Smooth muscle cell (in vitro differentiated cells): ENCODE measurements at regions not wholly inside any gene's neighbourhood (a gene's known extent, or its start where the extent isn't known, plus 50 kb on each side); places are given as distances from the start of the nearest gene placed in this dataset.

ENCODE experiments used
- DNase-seq: peaks from one replicate; lab custom pipeline; 2025; ENCODE audit not compliant: unreplicated experiment; lab: John Stamatoyannopoulos, UW
- H2AFZ ChIP-seq: fragments of 200-600 bp; sonication (generic); 2 replicates; pipeline ENCODE4 v1.6.0; 2016; ENCODE audit warnings: antibody characterized with exemption, low read depth, mild to moderate bottlenecking
- H3F3A ChIP-seq: fragments of 200-600 bp; sonication (generic); 2 replicates; pipeline ENCODE4 v1.6.0; 2017; ENCODE audit warnings: antibody characterized with exemption, low read depth
- H3K27ac ChIP-seq: fragments of 200-600 bp; sonication (generic); 2 replicates; pipeline ENCODE4 v1.5.1; 2016; ENCODE audit warnings: low read depth, mild to moderate bottlenecking
- H3K27me3 ChIP-seq: fragments of 200-600 bp; sonication (generic); 2 replicates; pipeline ENCODE4 v1.6.1; 2016; ENCODE audit warnings: low read depth, mild to moderate bottlenecking
- H3K36me3 ChIP-seq: fragments of 200-600 bp; sonication (generic); 2 replicates; pipeline ENCODE4 v1.5.1; 2016; ENCODE audit warnings: low read depth
- H3K4me1 ChIP-seq: fragments of 200-600 bp; sonication (generic); 2 replicates; pipeline ENCODE4 v1.5.1; 2016; ENCODE audit warnings: low read depth
- H3K4me2 ChIP-seq: fragments of 200-600 bp; sonication (generic); 2 replicates; pipeline ENCODE4 v1.6.0; 2016; ENCODE audit warnings: mild to moderate bottlenecking
- H3K4me3 ChIP-seq: fragments of 200-600 bp; sonication (generic); 2 replicates; pipeline ENCODE4 v1.5.1; 2016; ENCODE audit warnings: mild to moderate bottlenecking
- H3K79me2 ChIP-seq: fragments of 200-600 bp; sonication (generic); 2 replicates; pipeline ENCODE4 v1.6.0; 2016; ENCODE audit warnings: low read depth, mild to moderate bottlenecking
- H3K9ac ChIP-seq: fragments of 200-600 bp; sonication (generic); 2 replicates; pipeline ENCODE4 v1.6.0; 2016; ENCODE audit warnings: low read depth
- H3K9me3 ChIP-seq: fragments of 200-600 bp; sonication (generic); replicated peaks from 2 replicates; pipeline ENCODE4 v1.5.1; 2016; ENCODE audit warnings: low read depth
- H4K20me1 ChIP-seq: fragments of 200-600 bp; sonication (generic); 2 replicates; pipeline ENCODE4 v1.6.0; 2016; ENCODE audit warnings: low read depth
- CTCF ChIP-seq: fragments of 200-600 bp; sonication (generic); IDR thresholded peaks from 2 replicates; pipeline ENCODE4 v1.5.1; 2017; ENCODE audit warnings: borderline replicate concordance, mild to moderate bottlenecking, antibody characterized with exemption; ENCODE audit not compliant: insufficient read depth, poor library complexity, severe bottlenecking
- WGBS: methylation state at CpG from one replicate; pipeline ENCODE4 v1.1.7; 2016; ENCODE audit warnings: low lambda C conversion rate; 5-methylcytosine and 5-hydroxymethylcytosine counted together

DNA sequence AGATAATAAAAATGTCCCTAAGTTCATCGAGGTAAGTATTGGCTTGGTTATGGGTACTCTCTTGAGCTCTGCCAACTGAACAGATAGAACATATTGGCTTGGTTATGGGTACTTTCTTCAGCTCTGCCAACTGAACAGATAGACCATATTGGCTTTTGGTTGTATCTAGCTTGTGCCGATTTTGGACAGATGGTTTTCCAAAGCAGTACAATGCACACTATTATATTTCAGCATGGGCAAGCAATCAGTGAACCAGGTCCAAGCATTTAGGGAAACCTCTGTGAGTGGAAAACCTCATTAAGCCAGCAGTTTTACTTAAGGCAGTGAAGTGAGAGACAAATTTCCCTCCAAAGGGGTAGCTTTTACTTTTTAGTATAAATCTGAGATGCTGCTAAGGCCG lies 1440.5 kb upstream of the SPRY2 start:
- Histone ChIP-seq H3K79me2 (no peaks in the 10 kb centered on the region), H3K27me3 (no peaks in the 10 kb centered on the region), H3K4me2 (no peak overlapping the region), H3K9ac (no peak overlapping the region), H4K20me1 (no peaks in the 10 kb centered on the region), H2AFZ (no peak overlapping the region), H3K36me3 (no peaks in the 10 kb centered on the region), H3K4me3 (no peak overlapping the region), H3K4me1 (no peaks in the 10 kb centered on the region), H3K9me3 (no peaks in the 10 kb centered on the region), H3K27ac (no peak overlapping the region), H3F3A (no peaks in the 10 kb centered on the region)
- no peak for DNase-seq
- 93% methylated on average over 3 of the region's 3 CpGs for WGBS
- TF ChIP-seq CTCF, result no peak

GRCh38 chr13:81779876-81780275 lies 1439.0 kb upstream of the SPRY2 start:
- no peak for TF ChIP-seq CTCF
- Histone ChIP-seq H3F3A (no peaks in the 10 kb centered on the region), H3K27me3 (no peaks in the 10 kb centered on the region), H3K9ac (no peak overlapping the region), H2AFZ (peak overlapping the region; percentile 23), H4K20me1 (no peaks in the 10 kb centered on the region), H3K9me3 (no peaks in the 10 kb centered on the region), H3K36me3 (no peaks in the 10 kb centered on the region), H3K4me1 (no peaks in the 10 kb centered on the region), H3K4me3 (no peak overlapping the region), H3K79me2 (no peaks in the 10 kb centered on the region), H3K27ac (no peak overlapping the region), H3K4me2 (no peak overlapping the region)
- no peak for DNase-seq

DNA sequence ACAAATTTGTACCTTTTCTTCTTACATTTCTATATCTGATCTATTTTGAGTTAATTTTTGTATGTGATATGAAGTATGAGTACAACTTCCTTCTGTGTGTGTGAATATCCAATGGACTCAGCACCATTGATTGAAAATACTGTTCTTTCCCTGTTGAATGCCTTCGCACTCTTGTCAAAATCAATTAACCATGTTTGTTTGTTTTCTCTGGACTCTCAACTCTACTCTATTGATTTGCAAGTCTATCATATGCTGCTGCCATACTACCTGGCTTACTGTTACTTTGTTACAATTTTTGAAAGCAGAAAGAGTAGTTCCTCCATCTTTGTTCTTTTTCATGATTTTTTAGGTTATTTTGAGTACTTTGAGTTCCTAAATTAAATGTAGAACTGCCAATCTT lies 1437.4 kb upstream of the SPRY2 start:
- no peak for TF ChIP-seq CTCF
- 96% methylated on average over 1 of the region's 1 CpG for WGBS

DNA sequence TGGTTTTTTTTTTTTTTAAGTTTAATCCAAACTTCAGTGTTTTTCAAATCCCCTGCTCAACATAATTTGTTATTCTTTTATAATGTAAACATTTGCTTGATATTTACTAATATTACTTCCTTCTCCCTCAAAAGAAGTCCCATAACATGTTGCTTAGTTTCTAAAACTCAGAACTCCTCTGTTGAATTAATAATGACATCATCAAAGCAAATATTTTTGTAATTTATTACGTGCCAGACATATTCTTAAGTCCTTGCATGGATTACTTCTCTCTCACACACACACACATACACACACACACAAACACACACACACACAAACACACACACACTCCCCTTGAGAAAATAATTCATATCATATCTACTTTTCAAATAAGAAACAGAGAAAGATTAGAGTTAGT lies 1432.3 kb upstream of the SPRY2 start:
- no peak overlapping the region for H3K27ac ChIP-seq
- TF ChIP-seq CTCF, result no peak
- no peak overlapping the region for H2AFZ ChIP-seq
- H3K27me3 ChIP-seq, result no peaks in the 10 kb centered on the region
- DNase-seq, result no peak
- H3K79me2 ChIP-seq, result no peaks in the 10 kb centered on the region
- H3K4me1 ChIP-seq, result no peaks in the 10 kb centered on the region
- no peaks in the 10 kb centered on the region for H3K9me3 ChIP-seq
- no peaks in the 10 kb centered on the region for H3K36me3 ChIP-seq
- H3K4me3 ChIP-seq, result no peak overlapping the region
- H3F3A ChIP-seq, result no peaks in the 10 kb centered on the region
- no peak overlapping the region for H3K9ac ChIP-seq
- no peaks in the 10 kb centered on the region for H4K20me1 ChIP-seq
- 70% methylated on average over 1 of the region's 1 CpG for WGBS
- H3K4me2 ChIP-seq, result no peak overlapping the region

More for the DNA sequence above, 1437.4 kb upstream of the SPRY2 start:
- Histone ChIP-seq H3K27ac (no peak overlapping the region), H3K9ac (no peak overlapping the region), H2AFZ (no peak overlapping the region), H3K4me2 (no peak overlapping the region), H3K36me3 (no peaks in the 10 kb centered on the region), H3K9me3 (no peaks in the 10 kb centered on the region), H3K4me1 (no peaks in the 10 kb centered on the region), H4K20me1 (no peaks in the 10 kb centered on the region), H3K27me3 (no peaks in the 10 kb centered on the region), H3K4me3 (no peak overlapping the region), H3F3A (no peaks in the 10 kb centered on the region), H3K79me2 (no peaks in the 10 kb centered on the region)
- no peak for DNase-seq
